ENCODE measurements at regions not wholly inside any gene's neighbourhood (a gene's known extent, or its start where the extent isn't known, plus 50 kb on each side); places are given as distances from the start of the nearest gene placed in this dataset.

DNA sequence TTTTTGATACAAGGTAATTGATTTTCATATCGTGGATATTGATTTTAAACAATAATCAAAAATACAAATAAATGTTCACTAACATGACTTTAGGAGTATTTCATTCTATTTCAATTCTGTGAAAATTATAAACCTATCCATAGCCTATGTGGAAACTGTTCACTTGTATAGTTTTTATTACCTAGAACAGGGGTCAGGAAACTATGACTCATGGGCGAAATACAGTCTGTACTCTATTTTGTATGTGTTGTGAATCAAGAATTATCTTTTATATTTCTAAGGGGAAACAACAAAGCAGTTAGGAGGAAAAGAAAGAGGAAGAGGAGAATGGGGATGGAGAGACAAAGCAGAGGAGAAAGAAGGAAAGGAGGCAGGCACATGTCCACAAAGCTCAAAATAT is 181.7 kb upstream of the VRK2 start:
- TF ChIP-seq, protein P1, sequence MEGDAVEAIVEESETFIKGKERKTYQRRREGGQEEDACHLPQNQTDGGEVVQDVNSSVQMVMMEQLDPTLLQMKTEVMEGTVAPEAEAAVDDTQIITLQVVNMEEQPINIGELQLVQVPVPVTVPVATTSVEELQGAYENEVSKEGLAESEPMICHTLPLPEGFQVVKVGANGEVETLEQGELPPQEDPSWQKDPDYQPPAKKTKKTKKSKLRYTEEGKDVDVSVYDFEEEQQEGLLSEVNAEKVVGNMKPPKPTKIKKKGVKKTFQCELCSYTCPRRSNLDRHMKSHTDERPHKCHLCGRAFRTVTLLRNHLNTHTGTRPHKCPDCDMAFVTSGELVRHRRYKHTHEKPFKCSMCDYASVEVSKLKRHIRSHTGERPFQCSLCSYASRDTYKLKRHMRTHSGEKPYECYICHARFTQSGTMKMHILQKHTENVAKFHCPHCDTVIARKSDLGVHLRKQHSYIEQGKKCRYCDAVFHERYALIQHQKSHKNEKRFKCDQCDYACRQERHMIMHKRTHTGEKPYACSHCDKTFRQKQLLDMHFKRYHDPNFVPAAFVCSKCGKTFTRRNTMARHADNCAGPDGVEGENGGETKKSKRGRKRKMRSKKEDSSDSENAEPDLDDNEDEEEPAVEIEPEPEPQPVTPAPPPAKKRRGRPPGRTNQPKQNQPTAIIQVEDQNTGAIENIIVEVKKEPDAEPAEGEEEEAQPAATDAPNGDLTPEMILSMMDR (IDR thresholded peaks at IDR 0.05): no peak
- TF ChIP-seq POLR2A (IDR thresholded peaks at IDR 0.05): no peak
